ENCODE measurements at regions not wholly inside any gene's neighbourhood (a gene's known extent, or its start where the extent isn't known, plus 50 kb on each side); places are given as distances from the start of the nearest gene placed in this dataset.

- DNase-seq (ENCODE audit: low read depth in 1 of 2, low spot score in 1 of 2): no peak
- TF ChIP-seq FOSL2 (IDR thresholded peaks at IDR 0.05) (no peak), FOSL2 (CRISPR knock-in tag; IDR thresholded peaks at IDR 0.05) (no peak), PHF8 (IDR thresholded peaks at IDR 0.05; ENCODE audit: borderline replicate concordance, low read depth) (no peak), ZC3H11A (IDR thresholded peaks at IDR 0.05) (no peak), HDAC2 (IDR thresholded peaks at IDR 0.05) (no peak), MAFK (IDR thresholded peaks at IDR 0.05; ENCODE audit: partially characterized antibody) (no peak), CHD2 (IDR thresholded peaks at IDR 0.05; ENCODE audit: low read length, partially characterized antibody) (no peak), POLR2AphosphoS2 (conservative IDR thresholded peaks at IDR 0.05; ENCODE audit: low read length) (no peak), RAD21 (conservative IDR thresholded peaks at IDR 0.05 in 1 of 2, IDR thresholded peaks at IDR 0.05 in 1 of 2) (no peak), KDM5A (IDR thresholded peaks at IDR 0.05) (no peak), BHLHE40 (IDR thresholded peaks at IDR 0.05; ENCODE audit: low read depth, low read length) (no peak), RFX5 (IDR thresholded peaks at IDR 0.05) (no peak), TP53 (CRISPR knock-in tag; IDR thresholded peaks at IDR 0.05) (no peak), CBX8 (IDR thresholded peaks at IDR 0.05) (no peak), NPAS2 (CRISPR knock-in tag; IDR thresholded peaks at IDR 0.05; ENCODE audit: borderline replicate concordance) (no peak), ATOH8 (CRISPR knock-in tag; IDR thresholded peaks at IDR 0.05; ENCODE audit: low read depth) (no peak), EHF (CRISPR knock-in tag; IDR thresholded peaks at IDR 0.05) (no peak), HMGXB4 (CRISPR knock-in tag; IDR thresholded peaks at IDR 0.05; ENCODE audit: borderline replicate concordance) (no peak)
- CTCF ChIA-PET: no interaction called here
- Histone ChIP-seq H3K27ac (no peak overlapping the region), H3K4me3 (no peak overlapping the region), H3K9me3 (no peaks in the 10 kb centered on the region), H3K4me1 (no peaks in the 10 kb centered on the region), H3K4me2 (no peak overlapping the region)
- ATAC-seq: no peak
- no peak for FAIRE-seq
- POLR2A ChIA-PET: no interaction called here
Measured at GRCh38 chr1:101548376-101548775, 311.6 kb downstream of the S1PR1 start.

- H3K4me1 ChIP-seq: no peaks in the 10 kb centered on the region
- H3K4me2 ChIP-seq: no peak overlapping the region
- ATAC-seq: no peak
- H3K4me3 ChIP-seq: no peak overlapping the region
- no peak for DNase-seq (ENCODE audit: low read depth in 1 of 2, low spot score in 1 of 2)
- TF ChIP-seq CBX8 (IDR thresholded peaks at IDR 0.05) (no peak), HDAC2 (IDR thresholded peaks at IDR 0.05) (no peak), NFE2L2 (conservative IDR thresholded peaks at IDR 0.05; ENCODE audit: low read length) (no peak), POLR2A (IDR thresholded peaks at IDR 0.05; ENCODE audit: low read length) (no peak), BHLHE40 (IDR thresholded peaks at IDR 0.05; ENCODE audit: low read depth, low read length) (no peak), NR3C1 (IDR thresholded peaks at IDR 0.05) (no peak), CTCF (IDR thresholded peaks at IDR 0.05) (no peak), MAFK (IDR thresholded peaks at IDR 0.05; ENCODE audit: partially characterized antibody) (no peak), FOSL2 (IDR thresholded peaks at IDR 0.05) (no peak), FOSL2 (CRISPR knock-in tag; IDR thresholded peaks at IDR 0.05) (no peak), EP300 (IDR thresholded peaks at IDR 0.05) (no peak), CEBPB (IDR thresholded peaks at IDR 0.05) (no peak)
- no peaks in the 10 kb centered on the region for H3K9me3 ChIP-seq
- FAIRE-seq: no peak
- 43% methylated on average over 1 of the region's 1 CpG for WGBS (ENCODE audit: missing lambda C conversion rate)
- no peak overlapping the region for H3K27ac ChIP-seq
- POLR2A ChIA-PET: no interaction called here
- CTCF ChIA-PET: no interaction called here
Measured at GRCh38 chr1:101550581-101550980, 313.8 kb downstream of the S1PR1 start.

Data from A549 (cell line).